SK-MEL-5 (cell line): ENCODE measurements at regions not wholly inside any gene's neighbourhood (a gene's known extent, or its start where the extent isn't known, plus 50 kb on each side); places are given as distances from the start of the nearest gene placed in this dataset.

ENCODE experiments used
- DNase-seq: peaks from one replicate; pipeline ENCODE4 v3.0.0-alpha.2; 2016; ENCODE audit warnings: low read depth, low spot score
- in situ Hi-C: cut with HindIII; loops from 2 replicates; pipeline ENCODE4 v1.10.0; 2016; ENCODE audit warnings: low sequenced_read_pairs, high pct_unique_total_duplicates, low pct_unique_long_range_greater_than_20kb

- in situ Hi-C loops = no loop called here
- DNase-seq = no peak
Observed at GRCh38 chrX:51437521-51437920, 58.9 kb downstream of the NUDT11 start.

GRCh38 chrX:51435101-51435500, 61.3 kb downstream of the NUDT11 start:
- in situ Hi-C loops = no loop called here
- DNase-seq = no peak

- in situ Hi-C loops = no loop called here
- DNase-seq = no peak
Observed at GRCh38 chrX:51421972-51422597, 74.3 kb downstream of the NUDT11 start.

GRCh38 chrX:51420610-51421009, 75.8 kb downstream of the NUDT11 start:
- in situ Hi-C loops = no loop called here

GRCh38 chrX:51408462-51408861, 75.8 kb downstream of the NUDT10 start:
- no peak for DNase-seq
- in situ Hi-C loops = no loop called here

More at GRCh38 chrX:51420610-51421009, 75.8 kb downstream of the NUDT11 start:
- peak; percentile 47 for DNase-seq

- in situ Hi-C loops = no loop called here
- no peak for DNase-seq
Observed at GRCh38 chrX:51407520-51408409, 75.1 kb downstream of the NUDT10 start.

- no peak for DNase-seq
- in situ Hi-C loops = no loop called here
Observed at GRCh38 chrX:51406688-51407519, 74.3 kb downstream of the NUDT10 start.

- DNase-seq = no peak
- in situ Hi-C loops = no loop called here
Observed at GRCh38 chrX:51404445-51404844, 71.8 kb downstream of the NUDT10 start.

- peak; percentile 26 for DNase-seq
- in situ Hi-C loops = no loop called here
Observed at GRCh38 chrX:51395810-51396728, 63.4 kb downstream of the NUDT10 start.

GRCh38 chrX:51395480-51395809, 62.8 kb downstream of the NUDT10 start:
- in situ Hi-C loops = no loop called here
- no peak for DNase-seq
